ENCODE measurements at regions not wholly inside any gene's neighbourhood (a gene's known extent, or its start where the extent isn't known, plus 50 kb on each side); places are given as distances from the start of the nearest gene placed in this dataset.

DNA sequence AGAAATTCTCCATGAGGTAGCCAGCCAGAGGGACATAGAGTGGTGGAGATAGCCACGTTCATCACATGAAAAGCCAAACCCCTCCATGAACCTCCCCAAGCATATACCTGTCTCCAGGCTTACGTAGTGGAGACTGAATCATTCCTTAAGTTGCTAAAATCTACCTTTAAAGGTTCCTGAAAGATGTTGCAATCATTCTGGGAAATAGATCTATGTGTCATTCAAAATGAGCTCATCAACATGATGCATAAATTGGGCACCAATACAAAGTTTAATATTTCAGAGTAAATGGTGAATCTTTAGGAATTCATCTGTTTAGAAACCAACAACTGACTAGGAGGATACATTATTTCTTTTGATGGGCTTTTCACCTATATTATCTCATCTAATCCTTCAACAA is 362.6 kb upstream of the ID2 start:
- Histone ChIP-seq H3K27ac (no peak overlapping the region), H3K36me3 (no peaks in the 10 kb centered on the region), H3K27me3 (no peaks in the 10 kb centered on the region), H3K4me1 (no peaks in the 10 kb centered on the region), H3K9me3 (no peaks in the 10 kb centered on the region), H3K4me3 (no peak overlapping the region)
- in situ Hi-C loops (cut with MboI; ENCODE audit: low sequenced_read_pairs in 4 of 4) (no loop called here), intact Hi-C loops (cut with DNase I; ENCODE audit: low total_unique reads) (no loop called here)
- no peak for TF ChIP-seq POLR2A (IDR thresholded peaks at IDR 0.05)
- TF ChIP-seq, protein P1, sequence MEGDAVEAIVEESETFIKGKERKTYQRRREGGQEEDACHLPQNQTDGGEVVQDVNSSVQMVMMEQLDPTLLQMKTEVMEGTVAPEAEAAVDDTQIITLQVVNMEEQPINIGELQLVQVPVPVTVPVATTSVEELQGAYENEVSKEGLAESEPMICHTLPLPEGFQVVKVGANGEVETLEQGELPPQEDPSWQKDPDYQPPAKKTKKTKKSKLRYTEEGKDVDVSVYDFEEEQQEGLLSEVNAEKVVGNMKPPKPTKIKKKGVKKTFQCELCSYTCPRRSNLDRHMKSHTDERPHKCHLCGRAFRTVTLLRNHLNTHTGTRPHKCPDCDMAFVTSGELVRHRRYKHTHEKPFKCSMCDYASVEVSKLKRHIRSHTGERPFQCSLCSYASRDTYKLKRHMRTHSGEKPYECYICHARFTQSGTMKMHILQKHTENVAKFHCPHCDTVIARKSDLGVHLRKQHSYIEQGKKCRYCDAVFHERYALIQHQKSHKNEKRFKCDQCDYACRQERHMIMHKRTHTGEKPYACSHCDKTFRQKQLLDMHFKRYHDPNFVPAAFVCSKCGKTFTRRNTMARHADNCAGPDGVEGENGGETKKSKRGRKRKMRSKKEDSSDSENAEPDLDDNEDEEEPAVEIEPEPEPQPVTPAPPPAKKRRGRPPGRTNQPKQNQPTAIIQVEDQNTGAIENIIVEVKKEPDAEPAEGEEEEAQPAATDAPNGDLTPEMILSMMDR (IDR thresholded peaks at IDR 0.05 in 4 of 5, conservative IDR thresholded peaks at IDR 0.05 in 1 of 5): no peak
- no peak for DNase-seq
- no peak for ATAC-seq

DNA sequence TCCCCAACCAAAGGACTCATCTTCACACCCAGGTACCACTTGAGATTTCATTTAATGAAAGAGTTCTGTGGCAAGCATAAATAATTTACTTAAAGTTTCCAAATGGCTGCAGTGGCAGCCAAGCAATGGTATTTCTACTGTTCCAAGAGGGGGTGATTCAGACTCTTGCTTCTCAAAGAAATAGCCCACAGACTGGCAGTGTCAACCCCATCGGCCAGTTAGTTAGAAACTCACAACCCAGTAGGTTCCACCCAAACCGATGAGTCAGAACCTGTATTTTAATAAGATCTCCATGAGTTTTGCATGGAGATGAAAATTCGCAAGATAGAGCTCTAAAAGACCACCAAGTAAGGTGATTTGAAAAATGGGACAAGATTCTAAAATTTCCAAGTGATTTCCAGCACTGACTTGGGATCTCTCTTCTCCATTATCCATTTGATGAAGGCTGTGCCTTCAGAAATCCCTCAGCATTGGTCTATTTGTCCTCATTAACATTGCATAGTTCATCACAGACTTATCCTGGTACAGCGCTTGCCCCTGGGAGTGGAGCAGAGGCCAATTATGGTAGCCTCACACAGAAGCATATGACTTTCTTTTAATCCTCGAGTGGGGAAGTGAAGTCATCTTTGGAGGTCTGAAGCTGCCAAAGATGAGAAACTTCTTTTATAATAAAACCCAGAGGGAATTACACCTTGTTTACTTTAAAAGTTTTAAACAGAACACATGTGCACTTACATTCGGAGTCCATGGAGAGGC is 361.4 kb upstream of the ID2 start:
- in situ Hi-C loops (cut with MboI; ENCODE audit: low sequenced_read_pairs in 4 of 4) (no loop called here), intact Hi-C loops (cut with DNase I; ENCODE audit: low total_unique reads) (no loop called here)
- Histone ChIP-seq H3K36me3 (no peaks in the 10 kb centered on the region), H3K9me3 (no peaks in the 10 kb centered on the region), H3K27ac (no peak overlapping the region), H3K27me3 (no peaks in the 10 kb centered on the region), H3K4me1 (no peaks in the 10 kb centered on the region), H3K4me3 (no peak overlapping the region)
- no peak for TF ChIP-seq POLR2A (IDR thresholded peaks at IDR 0.05)
- TF ChIP-seq, protein P1 (IDR thresholded peaks at IDR 0.05 in 4 of 5, conservative IDR thresholded peaks at IDR 0.05 in 1 of 5): no peak
- DNase-seq (no peak), ATAC-seq (no peak)

DNA sequence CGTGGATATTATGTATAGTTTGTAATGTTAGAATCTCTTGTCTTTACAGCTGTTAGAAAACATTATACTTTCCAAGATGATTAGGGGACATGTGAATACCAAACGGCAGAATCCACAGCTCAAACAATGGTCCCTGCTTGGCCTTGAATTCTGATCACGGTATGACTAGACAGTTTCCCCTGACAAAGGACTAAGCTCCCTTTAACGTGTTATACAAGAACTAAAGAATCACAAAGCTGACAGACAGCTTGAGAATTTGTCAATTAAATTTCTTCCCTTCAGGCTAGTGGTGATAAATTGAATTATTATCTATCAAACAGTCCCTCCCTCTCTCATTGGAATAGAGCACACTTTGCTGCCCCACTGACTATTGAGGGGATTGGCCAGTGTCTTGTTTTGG is 359.2 kb upstream of the ID2 start:
- Histone ChIP-seq H3K4me3 (no peak overlapping the region), H3K27me3 (no peaks in the 10 kb centered on the region), H3K36me3 (no peaks in the 10 kb centered on the region), H3K4me1 (no peaks in the 10 kb centered on the region), H3K27ac (no peak overlapping the region), H3K9me3 (no peaks in the 10 kb centered on the region)
- no peak for ATAC-seq
- in situ Hi-C loops (cut with MboI; ENCODE audit: low sequenced_read_pairs in 4 of 4) (no loop called here), intact Hi-C loops (cut with DNase I; ENCODE audit: low total_unique reads) (no loop called here)
- TF ChIP-seq POLR2A (IDR thresholded peaks at IDR 0.05): no peak
- TF ChIP-seq, protein P1 (IDR thresholded peaks at IDR 0.05 in 4 of 5, conservative IDR thresholded peaks at IDR 0.05 in 1 of 5): no peak
- DNase-seq: no peak

DNA sequence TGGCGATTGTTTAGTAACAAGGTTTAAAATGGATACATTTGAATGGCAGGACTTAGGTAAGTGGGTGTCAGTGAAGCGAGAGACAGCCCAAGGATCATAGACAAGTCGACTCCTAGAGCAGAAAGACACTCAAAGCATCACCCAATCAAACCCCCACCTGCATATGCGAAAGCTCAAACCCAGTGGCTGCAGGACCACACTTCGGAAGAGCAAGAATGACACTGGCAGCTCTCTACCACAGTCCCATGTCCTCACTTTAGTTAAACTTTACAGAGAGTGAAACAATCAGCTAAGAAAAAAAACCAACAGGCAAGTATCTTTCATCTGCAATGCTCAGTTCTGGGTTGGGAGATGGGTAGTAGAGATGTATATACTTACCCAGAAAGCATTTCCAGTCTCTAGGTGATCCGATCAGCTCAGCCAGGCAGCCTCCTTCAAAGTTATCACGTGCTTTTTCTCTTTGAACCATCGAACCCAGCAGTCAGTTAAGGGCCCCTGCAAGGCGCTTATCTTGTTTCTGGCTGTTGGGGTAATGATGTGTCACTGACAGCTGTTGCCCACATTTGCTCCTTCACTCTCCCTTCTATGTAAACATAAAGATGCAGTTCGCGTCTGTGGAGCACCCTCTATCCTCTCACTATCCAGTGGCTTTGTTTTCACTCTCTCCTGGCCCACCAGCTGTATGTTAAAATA is 357.5 kb upstream of the ID2 start:
- DNase-seq: no peak
- no peak overlapping the region for H3K27ac ChIP-seq
- no peak overlapping the region for H3K4me3 ChIP-seq
- no peaks in the 10 kb centered on the region for H3K9me3 ChIP-seq
- intact Hi-C loops (cut with DNase I; ENCODE audit: low total_unique reads): no loop called here
- no peaks in the 10 kb centered on the region for H3K27me3 ChIP-seq
- no peak for ATAC-seq
- H3K36me3 ChIP-seq: no peaks in the 10 kb centered on the region
- in situ Hi-C loops (cut with MboI; ENCODE audit: low sequenced_read_pairs in 4 of 4): no loop called here
- TF ChIP-seq, protein P1 (IDR thresholded peaks at IDR 0.05 in 4 of 5, conservative IDR thresholded peaks at IDR 0.05 in 1 of 5): no peak
- TF ChIP-seq POLR2A (IDR thresholded peaks at IDR 0.05): no peak
- H3K4me1 ChIP-seq: no peaks in the 10 kb centered on the region
